ENCODE measurements at regions not wholly inside any gene's neighbourhood (a gene's known extent, or its start where the extent isn't known, plus 50 kb on each side); places are given as distances from the start of the nearest gene placed in this dataset.

- no peaks in the 10 kb centered on the region for H3K9me3 ChIP-seq
- H3K27ac ChIP-seq, result no peak overlapping the region
These were observed 101.2 kb downstream of the HMHB1 start for GRCh38 chr5:143913008-143913752.

GRCh38 chr5:143914756-143915155 lies 102.8 kb downstream of the HMHB1 start:
- Histone ChIP-seq H3K36me3 (no peaks in the 10 kb centered on the region), H3K27ac (no peak overlapping the region), H3K27me3 (no peaks in the 10 kb centered on the region), H3K4me3 (no peak overlapping the region), H3K9me3 (no peaks in the 10 kb centered on the region), H3K4me1 (no peaks in the 10 kb centered on the region)
- DNase-seq (ENCODE audit: low spot score), result no peak
- TF ChIP-seq, protein P1, sequence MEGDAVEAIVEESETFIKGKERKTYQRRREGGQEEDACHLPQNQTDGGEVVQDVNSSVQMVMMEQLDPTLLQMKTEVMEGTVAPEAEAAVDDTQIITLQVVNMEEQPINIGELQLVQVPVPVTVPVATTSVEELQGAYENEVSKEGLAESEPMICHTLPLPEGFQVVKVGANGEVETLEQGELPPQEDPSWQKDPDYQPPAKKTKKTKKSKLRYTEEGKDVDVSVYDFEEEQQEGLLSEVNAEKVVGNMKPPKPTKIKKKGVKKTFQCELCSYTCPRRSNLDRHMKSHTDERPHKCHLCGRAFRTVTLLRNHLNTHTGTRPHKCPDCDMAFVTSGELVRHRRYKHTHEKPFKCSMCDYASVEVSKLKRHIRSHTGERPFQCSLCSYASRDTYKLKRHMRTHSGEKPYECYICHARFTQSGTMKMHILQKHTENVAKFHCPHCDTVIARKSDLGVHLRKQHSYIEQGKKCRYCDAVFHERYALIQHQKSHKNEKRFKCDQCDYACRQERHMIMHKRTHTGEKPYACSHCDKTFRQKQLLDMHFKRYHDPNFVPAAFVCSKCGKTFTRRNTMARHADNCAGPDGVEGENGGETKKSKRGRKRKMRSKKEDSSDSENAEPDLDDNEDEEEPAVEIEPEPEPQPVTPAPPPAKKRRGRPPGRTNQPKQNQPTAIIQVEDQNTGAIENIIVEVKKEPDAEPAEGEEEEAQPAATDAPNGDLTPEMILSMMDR (IDR thresholded peaks at IDR 0.05), result no peak

More at GRCh38 chr5:143913008-143913752, 101.2 kb downstream of the HMHB1 start:
- H3K36me3 ChIP-seq, result no peaks in the 10 kb centered on the region
- no peaks in the 10 kb centered on the region for H3K27me3 ChIP-seq
- no peak overlapping the region for H3K4me3 ChIP-seq
- no peak for DNase-seq (ENCODE audit: low spot score)
- H3K4me1 ChIP-seq, result no peaks in the 10 kb centered on the region
- TF ChIP-seq, protein P1 (IDR thresholded peaks at IDR 0.05), result no peak

DNA sequence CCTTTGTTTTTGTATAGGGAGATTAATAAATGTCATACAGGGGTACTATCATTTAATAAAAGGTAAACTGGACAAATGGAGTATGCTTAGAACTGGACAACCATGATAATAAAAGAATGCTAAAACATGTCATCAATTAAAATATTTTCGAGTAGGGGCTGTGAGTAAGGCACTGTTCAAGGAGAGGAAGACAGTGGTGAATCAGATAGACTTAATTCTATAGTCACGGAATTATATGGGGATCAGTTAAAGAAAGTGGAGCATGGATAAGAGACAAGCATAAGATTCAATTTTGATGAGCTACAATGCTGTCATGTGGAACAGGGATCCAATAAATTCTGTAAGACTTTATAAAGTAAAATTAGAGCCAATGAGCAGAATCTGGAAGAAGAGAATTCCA lies 104.5 kb downstream of the HMHB1 start:
- H3K4me3 ChIP-seq, result no peak overlapping the region
- DNase-seq (ENCODE audit: low spot score), result no peak
- no peaks in the 10 kb centered on the region for H3K9me3 ChIP-seq
- no peaks in the 10 kb centered on the region for H3K36me3 ChIP-seq
- H3K27ac ChIP-seq, result no peak overlapping the region
- no peaks in the 10 kb centered on the region for H3K4me1 ChIP-seq
- no peaks in the 10 kb centered on the region for H3K27me3 ChIP-seq
- TF ChIP-seq, protein P1 (IDR thresholded peaks at IDR 0.05), result no peak

- peaks cover 0 to 11% of the 10 kb centered on the region in 2 donors for H3K4me1 ChIP-seq
- H3K27ac ChIP-seq, result no peak overlapping the region
- no peak overlapping the region for H3K4me3 ChIP-seq
- H3K9me3 ChIP-seq, result no peaks in the 10 kb centered on the region
- TF ChIP-seq, protein P1 (IDR thresholded peaks at IDR 0.05), result no peak
- H3K27me3 ChIP-seq, result no peaks in the 10 kb centered on the region
- DNase-seq (ENCODE audit: low spot score), result no peak
- no peaks in the 10 kb centered on the region for H3K36me3 ChIP-seq
These were observed 107.0 kb downstream of the HMHB1 start for GRCh38 chr5:143918961-143919360.

DNA sequence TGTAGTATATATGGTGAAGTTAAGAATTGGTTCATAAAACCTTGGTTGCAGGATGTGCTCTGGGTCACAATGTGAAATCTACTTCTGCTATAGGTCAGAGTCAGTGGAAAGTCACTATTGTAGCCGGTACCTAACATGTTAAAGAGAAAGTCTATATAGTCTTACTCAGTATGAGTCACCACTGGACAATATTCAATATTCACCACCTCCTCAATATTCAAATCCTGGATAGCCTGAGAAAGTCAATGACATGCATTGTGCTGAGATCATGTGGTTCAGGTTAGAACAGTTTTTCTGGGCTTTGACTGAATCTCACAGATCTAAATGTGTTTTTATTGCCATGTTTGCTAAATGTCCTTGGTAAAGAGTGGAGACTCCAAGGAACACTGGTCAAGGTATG lies 108.8 kb downstream of the HMHB1 start:
- no peak for DNase-seq (ENCODE audit: low spot score)
- Histone ChIP-seq H3K27ac (no peak overlapping the region), H3K9me3 (no peaks in the 10 kb centered on the region), H3K4me3 (no peak overlapping the region), H3K36me3 (no peaks in the 10 kb centered on the region), H3K4me1 (peaks cover 0 to 11% of the 10 kb centered on the region in 2 donors), H3K27me3 (no peaks in the 10 kb centered on the region)
- TF ChIP-seq, protein P1 (IDR thresholded peaks at IDR 0.05), result no peak
